Dermis blood vessel endothelial cell (primary cell): ENCODE measurements at regions not wholly inside any gene's neighbourhood (a gene's known extent, or its start where the extent isn't known, plus 50 kb on each side); places are given as distances from the start of the nearest gene placed in this dataset.
"Not testable (repeated sequence)": the region's sequence is repeated elsewhere in the genome, so short reads cannot be mapped to it uniquely, and the experiment has no call there.

Experiments used
- DNase-seq: peaks from one replicate; pipeline ENCODE4 v3.0.0; 2010

- DNase-seq = not testable (repeated sequence)
Measured at GRCh38 chr11:37969336-37969735, 1371.3 kb upstream of the RAG2 start.

- no peak for DNase-seq
Measured at GRCh38 chr11:37968148-37968547, 1370.1 kb upstream of the RAG2 start.

DNA sequence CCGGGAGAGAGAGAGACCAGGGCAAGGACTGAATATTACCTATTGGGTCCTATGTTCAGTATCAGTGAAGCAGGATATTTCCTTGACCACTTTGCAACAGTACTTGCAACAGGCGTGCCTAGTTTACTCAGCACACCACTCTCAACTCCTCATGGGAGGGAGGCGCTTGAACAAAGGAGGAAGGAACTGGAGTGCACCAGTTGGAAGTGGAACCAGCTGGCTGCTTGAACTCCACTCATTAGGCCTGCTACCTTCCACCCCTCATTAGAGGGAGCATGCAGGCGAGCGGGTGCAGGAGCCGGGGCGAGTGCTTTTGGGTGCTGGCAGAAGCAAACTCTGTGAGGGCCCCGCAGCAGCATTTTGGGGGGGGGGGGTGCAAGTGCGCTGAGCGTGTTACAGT, 1369.6 kb upstream of the RAG2 start:
- no peak for DNase-seq

- no peak for DNase-seq
Measured at GRCh38 chr11:37963440-37963839, 1365.4 kb upstream of the RAG2 start.

DNA sequence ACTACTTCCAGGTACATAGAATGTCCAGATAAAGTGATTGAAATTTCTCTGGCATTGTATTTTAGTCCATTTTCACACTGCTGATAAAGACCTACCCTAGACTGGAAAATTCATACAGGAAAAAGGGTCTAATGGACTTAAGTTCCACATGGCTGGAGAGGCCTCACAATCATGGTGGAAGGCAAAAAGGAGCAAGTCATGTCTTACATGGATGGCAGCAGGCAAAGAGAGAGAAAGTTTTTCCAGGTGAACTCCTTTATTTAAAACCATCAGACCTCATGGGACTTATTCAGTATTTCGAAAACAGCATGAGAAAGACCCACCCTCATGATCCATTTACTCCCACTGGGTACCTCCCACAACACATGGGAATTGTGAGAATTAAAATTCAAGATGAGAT, 1359.7 kb upstream of the RAG2 start:
- DNase-seq = no peak

DNA sequence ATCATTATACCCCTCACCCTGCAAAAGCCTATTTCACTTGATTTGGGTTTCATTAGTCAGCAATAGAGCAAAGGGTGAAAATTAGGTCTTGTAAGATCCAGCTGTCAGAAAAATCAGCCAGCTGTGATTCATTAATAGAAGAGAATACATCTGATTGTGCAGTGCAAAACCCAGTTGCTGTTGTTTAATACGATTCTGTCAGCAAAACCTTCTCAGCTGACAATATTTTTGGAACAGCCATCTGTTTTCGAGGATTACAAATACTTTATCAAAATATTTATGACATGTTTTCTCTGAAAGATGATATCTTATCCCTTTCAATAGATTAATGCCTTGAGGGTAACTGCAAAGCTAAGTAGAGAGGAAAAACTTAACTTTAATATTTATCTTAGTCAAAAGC, 1354.0 kb upstream of the RAG2 start:
- DNase-seq = no peak

GRCh38 chr11:37948258-37948657, 1350.2 kb upstream of the RAG2 start:
- no peak for DNase-seq

DNA sequence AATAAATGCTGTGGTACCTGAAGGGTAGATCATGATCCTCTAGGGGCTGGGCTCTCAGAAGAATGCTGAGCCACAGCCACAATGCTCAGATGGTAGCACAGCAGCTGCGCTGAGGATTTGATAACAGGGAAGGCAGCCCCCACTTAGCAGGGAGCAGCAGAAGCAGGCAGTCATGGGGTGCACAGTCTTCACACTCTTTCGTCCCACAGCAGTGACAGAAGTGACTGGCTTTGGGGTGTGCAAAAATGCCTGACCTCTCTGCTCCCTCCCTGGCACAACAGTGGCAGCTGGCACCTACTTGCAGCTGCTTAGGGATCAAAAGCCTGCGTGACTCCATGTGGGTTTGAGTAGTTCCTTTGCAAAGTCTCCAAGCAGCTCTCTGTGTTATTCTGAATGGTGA, 1349.8 kb upstream of the RAG2 start:
- no peak for DNase-seq

DNA sequence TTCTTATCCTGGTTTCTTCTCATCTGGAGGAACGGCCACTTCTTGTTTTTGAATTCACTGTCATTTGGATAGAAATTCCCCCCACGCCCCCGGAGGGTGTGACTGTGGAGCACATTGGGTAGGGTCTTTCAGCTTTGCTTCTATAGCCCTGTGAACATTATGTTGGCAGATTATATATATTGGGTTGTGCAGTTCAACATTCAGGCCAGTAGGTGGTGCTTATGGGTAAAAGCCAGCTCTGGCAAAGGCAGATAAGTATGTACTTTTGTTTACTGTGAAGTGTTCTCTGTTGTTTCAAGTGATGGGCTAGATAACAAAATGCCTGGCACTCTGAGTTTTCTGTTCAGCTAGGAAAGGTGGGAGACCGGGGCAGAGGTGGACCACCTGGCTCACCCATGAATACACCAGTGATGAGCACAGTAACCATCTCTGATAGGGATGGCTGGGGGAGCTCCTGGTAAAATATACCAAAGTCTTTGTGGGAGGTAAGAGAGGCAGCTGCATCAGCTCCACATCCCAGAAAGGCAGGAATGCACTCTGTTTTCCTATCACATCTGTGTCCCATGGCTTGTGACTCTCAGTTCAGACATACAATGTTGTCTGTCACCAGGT, 1348.2 kb upstream of the RAG2 start:
- DNase-seq = peak; percentile 35

GRCh38 chr11:37942081-37942480, 1344.0 kb upstream of the RAG2 start:
- no peak for DNase-seq

- DNase-seq = no peak
Measured at GRCh38 chr11:37929100-37929653, 1331.1 kb upstream of the RAG2 start.

GRCh38 chr11:37926772-37927171, 1328.7 kb upstream of the RAG2 start:
- DNase-seq = no peak

- no peak for DNase-seq
Measured at GRCh38 chr11:37916331-37916730, 1318.3 kb upstream of the RAG2 start.

DNA sequence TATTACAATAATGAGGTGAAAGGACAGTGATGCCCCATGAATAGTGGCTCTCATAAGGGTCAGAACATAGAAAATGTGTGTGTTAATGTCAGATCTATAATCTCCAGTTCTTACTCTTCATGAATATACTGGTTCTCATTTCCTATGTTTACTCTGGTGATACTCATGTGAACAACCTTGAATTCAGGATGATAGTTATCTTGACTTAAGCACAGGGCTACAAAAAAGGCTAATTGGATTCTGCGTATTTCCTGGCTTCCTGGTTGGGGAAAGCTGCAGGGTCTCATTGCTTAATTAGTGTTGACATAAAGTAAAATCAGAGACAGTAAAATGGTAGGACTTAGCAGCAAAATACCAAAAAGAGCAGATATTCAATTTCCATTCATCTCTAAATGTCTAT, 1316.8 kb upstream of the RAG2 start:
- DNase-seq = no peak

DNA sequence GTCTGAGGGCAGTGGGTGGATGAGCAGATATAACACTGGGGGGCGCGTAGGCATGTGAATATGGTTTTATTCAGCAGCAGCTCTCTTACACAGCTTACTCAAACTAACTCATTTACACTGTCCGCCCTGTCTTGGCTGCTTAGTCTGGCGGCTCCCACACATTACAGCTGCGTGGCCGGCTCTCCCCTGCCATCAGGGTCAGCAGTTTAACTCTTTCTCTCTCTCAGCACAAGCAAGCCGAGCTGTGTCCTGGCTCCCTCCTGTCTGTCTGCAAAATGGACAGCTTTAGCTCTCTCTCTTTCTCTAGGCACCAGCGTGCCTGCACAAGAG, 1310.1 kb upstream of the RAG2 start:
- DNase-seq = no peak

- no peak for DNase-seq
Measured at GRCh38 chr11:37907436-37908218, 1309.6 kb upstream of the RAG2 start.

DNA sequence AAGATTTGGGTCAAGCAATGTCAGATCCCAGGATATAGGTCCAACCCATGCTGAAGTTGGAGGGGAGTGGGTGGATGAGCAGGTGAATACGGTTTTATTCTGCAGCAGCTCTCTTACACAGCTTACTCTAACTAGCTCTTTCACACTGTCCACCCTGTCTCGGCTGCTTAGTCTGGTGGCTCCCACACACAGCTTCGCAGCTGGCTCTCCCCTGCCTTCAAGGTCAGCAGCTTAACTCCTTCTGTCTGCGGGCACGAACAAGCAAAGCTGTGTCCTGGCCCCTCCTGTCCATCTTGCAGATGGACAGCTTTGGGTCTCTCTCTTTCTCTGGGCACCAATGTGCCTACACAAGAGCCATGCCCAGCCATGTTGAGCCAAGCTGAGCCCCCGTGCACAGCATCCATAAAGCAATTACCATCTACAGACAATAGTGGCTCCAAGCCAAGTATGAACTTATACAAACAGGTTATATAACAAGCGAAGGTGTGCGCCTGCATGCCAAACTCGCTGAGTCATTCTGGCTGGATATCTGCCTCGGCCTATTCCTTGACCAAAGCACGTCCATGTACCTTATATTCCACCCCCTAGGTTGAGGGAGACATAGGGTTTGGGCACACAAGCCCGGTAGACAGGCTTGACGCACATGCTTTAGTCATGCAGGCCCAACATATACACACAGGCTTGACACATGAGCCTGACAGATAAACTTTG, 1307.8 kb upstream of the RAG2 start:
- no peak for DNase-seq

DNA sequence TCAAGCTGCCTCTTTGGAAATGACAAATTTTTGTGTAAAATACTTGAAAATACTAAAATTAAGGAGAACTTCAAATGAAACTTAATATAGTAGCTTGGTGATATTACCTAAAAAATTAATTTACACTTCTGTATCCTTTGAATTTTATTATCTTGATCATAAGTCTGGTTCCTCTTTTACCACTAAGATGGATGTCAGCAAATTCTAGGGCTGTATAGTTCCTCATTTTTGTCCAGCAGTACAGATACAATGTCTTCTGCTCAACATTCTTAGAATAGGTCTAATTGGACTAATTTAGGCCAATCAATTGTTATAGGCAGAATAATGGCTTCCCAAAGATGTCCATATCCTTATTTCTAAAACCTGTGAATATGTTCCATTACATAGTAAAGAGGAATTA, 1298.0 kb upstream of the RAG2 start:
- DNase-seq = no peak

- no peak for DNase-seq
Measured at GRCh38 chr11:37881741-37882140, 1283.7 kb upstream of the RAG2 start.

GRCh38 chr11:37861671-37862070, 1263.6 kb upstream of the RAG2 start:
- DNase-seq = no peak

DNA sequence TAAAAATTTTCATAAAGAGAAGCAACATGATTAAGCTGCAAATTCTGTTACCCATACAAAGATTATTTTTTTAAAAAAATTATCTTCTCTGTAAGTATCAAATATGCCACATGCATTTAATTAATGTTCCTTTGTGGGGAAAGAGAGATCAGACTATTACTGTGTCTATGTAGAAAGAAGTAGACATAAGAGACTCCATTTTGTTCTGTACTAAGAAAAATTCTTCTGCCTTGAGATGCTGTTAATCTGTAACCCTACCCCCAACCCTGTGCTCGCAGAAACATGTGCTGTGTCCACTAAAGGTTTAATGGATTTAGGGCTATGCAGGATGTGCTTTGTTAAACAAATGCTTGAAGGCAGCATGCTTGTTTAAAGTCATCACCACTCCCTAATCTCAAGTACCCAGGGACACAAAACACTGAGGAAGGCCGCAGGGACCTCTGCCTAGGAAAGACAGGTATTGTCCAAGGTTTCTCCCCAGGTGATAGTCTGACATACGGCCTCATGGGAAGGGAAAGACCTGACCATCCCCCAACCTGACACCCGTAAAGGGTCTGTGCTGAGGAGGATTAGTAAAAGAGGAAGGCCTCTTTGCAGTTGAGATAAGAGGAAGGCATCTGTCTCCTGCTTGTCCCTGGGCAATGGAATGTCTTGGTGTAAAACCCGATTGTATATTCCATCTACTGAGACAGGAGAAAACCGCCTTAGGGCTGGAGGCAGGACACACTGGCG, 1260.9 kb upstream of the RAG2 start:
- DNase-seq = not testable (repeated sequence)

- DNase-seq = no peak
Measured at GRCh38 chr11:37858398-37858797, 1260.4 kb upstream of the RAG2 start.

DNA sequence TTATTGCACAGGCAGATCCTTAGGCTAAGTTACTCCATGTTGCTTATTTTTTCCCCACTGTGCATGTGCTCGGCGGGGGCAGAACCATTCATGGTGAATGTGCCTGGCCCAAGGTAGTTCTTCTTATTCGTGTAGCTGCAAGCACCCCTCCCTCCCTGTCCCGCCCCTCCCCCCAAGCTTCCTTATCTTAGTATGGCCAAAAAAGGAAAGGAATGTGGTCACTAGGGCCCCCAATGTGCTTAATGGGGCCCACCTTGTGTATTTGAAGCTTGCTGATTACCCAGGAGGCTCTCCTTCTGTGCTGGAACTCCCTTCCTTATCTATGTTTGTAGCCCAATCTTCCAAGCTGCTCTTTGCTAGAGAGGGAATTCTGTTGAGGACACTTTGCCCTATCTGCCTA, 1259.7 kb upstream of the RAG2 start:
- DNase-seq = no peak
